ENCODE measurements at regions not wholly inside any gene's neighbourhood (a gene's known extent, or its start where the extent isn't known, plus 50 kb on each side); places are given as distances from the start of the nearest gene placed in this dataset.

DNA sequence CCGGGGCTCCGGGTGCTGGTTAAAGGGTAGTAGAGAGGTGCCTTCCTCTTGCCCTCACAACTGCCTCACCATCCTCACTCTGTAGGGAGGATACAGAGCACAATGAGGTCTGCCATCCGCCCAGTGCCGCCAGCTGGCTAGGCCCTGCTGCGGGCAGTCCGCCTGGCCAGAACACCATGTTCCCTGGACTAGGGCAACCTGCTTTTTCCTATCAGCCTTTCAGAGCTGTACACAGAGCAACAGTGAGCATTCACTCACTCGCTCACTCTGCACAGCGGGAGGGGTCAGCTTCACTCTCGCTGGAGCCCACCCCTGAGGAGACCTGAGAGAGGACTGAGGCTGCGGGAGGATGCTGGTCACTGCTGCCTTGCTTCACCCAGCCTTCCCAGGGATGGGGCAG is 218.7 kb upstream of the CHRNA7 start:
- DNase-seq = no peak
- CTCF ChIA-PET = no interaction called here
- Mint-ChIP-seq H3K9me3 (ENCODE audit: low read depth, unreplicated experiment) (no peaks in the 10 kb centered on the region), H3K4me3 (ENCODE audit: low read depth, unreplicated experiment) (no peak overlapping the region), H3K4me1 (ENCODE audit: low read depth, unreplicated experiment) (no peaks in the 10 kb centered on the region), H3K27me3 (ENCODE audit: unreplicated experiment) (no peaks in the 10 kb centered on the region), H3K36me3 (ENCODE audit: insufficient read depth, unreplicated experiment) (no peaks in the 10 kb centered on the region), H3K27ac (ENCODE audit: unreplicated experiment) (no peak overlapping the region)
- intact Hi-C loops (cut with micrococcal nuclease; ENCODE audit: unreplicated experiment) = no loop called here
- no peak for TF ChIP-seq CTCF (IDR thresholded peaks at IDR 0.05; ENCODE audit: unreplicated experiment)
- no TSS peak for BruUV-seq (replicated peaks)

DNA sequence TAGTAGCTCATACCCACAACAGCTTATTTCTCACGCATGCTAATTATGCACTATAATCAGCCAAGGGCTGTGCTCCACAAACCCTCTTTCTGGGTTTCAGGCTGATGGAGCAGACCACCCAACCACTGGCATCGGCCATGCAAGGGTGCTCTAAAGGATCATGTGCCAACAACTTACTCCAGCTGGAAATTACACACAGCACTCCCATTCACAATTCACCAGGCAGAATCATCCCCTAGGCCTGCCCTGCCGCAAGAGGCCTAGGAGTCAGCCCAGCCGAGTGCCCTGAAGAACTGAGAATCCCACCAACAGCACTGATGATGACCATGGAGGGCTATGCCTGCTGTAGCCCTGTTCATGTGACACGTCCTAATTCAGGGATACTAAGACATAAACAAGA is 216.2 kb upstream of the CHRNA7 start:
- intact Hi-C loops (cut with micrococcal nuclease; ENCODE audit: unreplicated experiment) = no loop called here
- CTCF ChIA-PET = no interaction called here
- Mint-ChIP-seq H3K36me3 (ENCODE audit: insufficient read depth, unreplicated experiment) (no peaks in the 10 kb centered on the region), H3K4me3 (ENCODE audit: low read depth, unreplicated experiment) (no peak overlapping the region), H3K9me3 (ENCODE audit: low read depth, unreplicated experiment) (no peaks in the 10 kb centered on the region), H3K4me1 (ENCODE audit: low read depth, unreplicated experiment) (no peaks in the 10 kb centered on the region), H3K27me3 (ENCODE audit: unreplicated experiment) (no peaks in the 10 kb centered on the region), H3K27ac (ENCODE audit: unreplicated experiment) (no peak overlapping the region)
- no peak for DNase-seq
- TF ChIP-seq CTCF (IDR thresholded peaks at IDR 0.05; ENCODE audit: unreplicated experiment) = no peak
- no TSS peak for BruUV-seq (replicated peaks)

DNA sequence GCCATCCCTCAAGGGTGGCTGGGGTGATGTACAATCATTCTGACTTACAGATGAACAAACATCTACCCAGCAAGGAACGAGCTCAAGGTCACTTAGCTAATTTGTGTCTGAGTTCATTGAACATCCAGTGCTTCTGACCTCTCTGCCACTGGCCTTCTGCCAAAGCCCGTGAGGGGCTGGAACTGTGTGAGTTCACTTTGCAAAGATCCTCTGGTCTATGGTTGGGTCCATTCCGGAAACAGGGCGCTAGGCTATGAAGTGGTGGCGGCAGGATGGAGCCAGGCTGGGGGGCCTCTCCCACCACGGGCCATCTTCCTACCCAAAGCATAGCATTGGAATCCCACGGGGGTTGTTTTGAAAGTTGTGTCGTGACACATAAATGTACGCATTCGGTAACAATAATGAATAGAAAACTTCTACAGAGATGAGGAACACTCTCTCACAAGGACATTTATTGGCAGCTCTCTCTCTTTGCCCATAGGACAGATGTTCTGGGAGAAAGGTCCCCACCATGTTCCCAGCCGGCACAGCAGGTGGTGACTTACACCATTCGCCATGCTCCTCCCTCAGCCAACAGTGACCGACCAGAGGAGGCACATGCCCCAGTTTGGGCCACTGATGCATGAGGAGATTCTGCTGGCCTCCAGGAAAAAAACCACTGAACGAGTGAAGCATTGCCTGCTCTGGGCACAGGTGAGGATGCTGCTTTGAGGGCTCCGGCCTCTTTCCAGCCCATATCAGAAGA is 214.7 kb upstream of the CHRNA7 start:
- no peaks in the 10 kb centered on the region for H3K27me3 Mint-ChIP-seq (ENCODE audit: unreplicated experiment)

GRCh38 chr15:31822463-31822862 is 207.9 kb upstream of the CHRNA7 start:
- DNase-seq = no peak
- BruUV-seq (replicated peaks) = no TSS peak
- H3K4me3 Mint-ChIP-seq (ENCODE audit: low read depth, unreplicated experiment) = no peak overlapping the region
- no peaks in the 10 kb centered on the region for H3K9me3 Mint-ChIP-seq (ENCODE audit: low read depth, unreplicated experiment)
- no peak overlapping the region for H3K27ac Mint-ChIP-seq (ENCODE audit: unreplicated experiment)
- H3K27me3 Mint-ChIP-seq (ENCODE audit: unreplicated experiment) = no peaks in the 10 kb centered on the region
- H3K36me3 Mint-ChIP-seq (ENCODE audit: insufficient read depth, unreplicated experiment) = no peaks in the 10 kb centered on the region
- intact Hi-C loops (cut with micrococcal nuclease; ENCODE audit: unreplicated experiment) = no loop called here
- TF ChIP-seq CTCF (IDR thresholded peaks at IDR 0.05; ENCODE audit: unreplicated experiment) = no peak
- CTCF ChIA-PET = no interaction called here
- H3K4me1 Mint-ChIP-seq (ENCODE audit: low read depth, unreplicated experiment) = no peaks in the 10 kb centered on the region

More for the DNA sequence above, 214.7 kb upstream of the CHRNA7 start:
- intact Hi-C loops (cut with micrococcal nuclease; ENCODE audit: unreplicated experiment) = no loop called here
- Mint-ChIP-seq H3K4me3 (ENCODE audit: low read depth, unreplicated experiment) (no peak overlapping the region), H3K9me3 (ENCODE audit: low read depth, unreplicated experiment) (no peaks in the 10 kb centered on the region), H3K36me3 (ENCODE audit: insufficient read depth, unreplicated experiment) (no peaks in the 10 kb centered on the region), H3K27ac (ENCODE audit: unreplicated experiment) (no peak overlapping the region), H3K4me1 (ENCODE audit: low read depth, unreplicated experiment) (no peaks in the 10 kb centered on the region)
- no TSS peak for BruUV-seq (replicated peaks)
- no peak for DNase-seq
- no peak for TF ChIP-seq CTCF (IDR thresholded peaks at IDR 0.05; ENCODE audit: unreplicated experiment)
- CTCF ChIA-PET = no interaction called here

Measured in Calu3 (cell line).